ENCODE measurements at regions not wholly inside any gene's neighbourhood (a gene's known extent, or its start where the extent isn't known, plus 50 kb on each side); places are given as distances from the start of the nearest gene placed in this dataset. TPM values are rescaled to one million over a fixed set of nuclear protein-coding genes. Genes with fewer than 3 reads are reported as not detected.

DNA sequence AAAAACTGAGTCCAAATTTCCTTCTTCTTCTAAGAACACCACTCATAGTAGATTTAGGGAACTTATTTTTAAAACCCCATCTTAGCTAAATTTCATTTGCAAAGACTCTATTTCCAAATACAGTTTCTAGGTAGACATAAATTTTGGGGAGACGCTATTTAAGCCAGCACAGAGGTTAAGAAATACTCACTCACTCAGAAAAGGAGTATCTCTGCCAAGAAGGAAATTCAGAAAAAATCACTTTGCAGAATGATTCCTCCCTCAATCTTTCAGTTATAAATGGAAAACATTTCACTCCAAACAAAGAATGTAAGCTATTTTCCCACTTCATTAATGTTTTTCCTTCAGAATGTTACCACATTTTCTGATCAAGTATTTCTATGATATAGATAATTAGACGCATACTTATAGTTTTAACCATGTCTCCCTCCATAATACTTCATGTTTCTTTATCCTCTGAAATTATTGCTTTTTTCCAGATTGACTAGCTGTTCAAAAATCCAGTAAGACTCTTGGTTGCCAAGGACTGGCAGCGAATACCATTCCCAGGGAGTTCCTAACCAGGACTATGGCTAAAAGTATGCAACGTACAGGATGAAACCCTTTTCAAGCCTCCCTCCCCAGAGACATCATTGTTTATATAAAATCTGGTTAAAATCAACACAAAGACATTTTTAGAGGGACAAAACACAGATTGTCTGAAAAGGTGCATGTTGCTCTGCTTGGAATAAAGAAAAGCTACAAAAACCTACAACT lies 52.5 kb upstream of the RXFP2 start:
- POLR2A ChIA-PET: no interaction called here
- RAD21 ChIA-PET (ENCODE audit: unreplicated experiment): no interaction called here
- TF ChIP-seq ZZZ3 (IDR thresholded peaks at IDR 0.05; ENCODE audit: control insufficient read depth, insufficient read length, low read depth) (no peak), FOXK2 (IDR thresholded peaks at IDR 0.05) (no peak), ZNF207 (IDR thresholded peaks at IDR 0.05; ENCODE audit: borderline replicate concordance) (no peak), YY1 (IDR thresholded peaks at IDR 0.05; ENCODE audit: low read depth, low read length) (no peak), RB1 (IDR thresholded peaks at IDR 0.05; ENCODE audit: borderline replicate concordance) (no peak), STAT3 (IDR thresholded peaks at IDR 0.05; ENCODE audit: low read depth, low read length) (no peak), IRF4 (IDR thresholded peaks at IDR 0.05; ENCODE audit: low read depth, low read length) (no peak), ZNF24 (IDR thresholded peaks at IDR 0.05) (no peak), SMAD1 (IDR thresholded peaks at IDR 0.05; ENCODE audit: low read depth, partially characterized antibody) (no peak), ASH2L (IDR thresholded peaks at IDR 0.05; ENCODE audit: borderline replicate concordance, low read depth) (no peak), KAT2A (conservative IDR thresholded peaks at IDR 0.05; ENCODE audit: control insufficient read depth, low read depth, low read length) (no peak), BHLHE40 (IDR thresholded peaks at IDR 0.05; ENCODE audit: borderline replicate concordance in 1 of 2, low read depth in 2 of 2, low read length in 1 of 2) (no peak), SREBF1 (IDR thresholded peaks at IDR 0.05; ENCODE audit: low read length) (no peak), POLR2AphosphoS5 (IDR thresholded peaks at IDR 0.05; ENCODE audit: low read length) (no peak)
- TF ChIP-seq, protein P1, sequence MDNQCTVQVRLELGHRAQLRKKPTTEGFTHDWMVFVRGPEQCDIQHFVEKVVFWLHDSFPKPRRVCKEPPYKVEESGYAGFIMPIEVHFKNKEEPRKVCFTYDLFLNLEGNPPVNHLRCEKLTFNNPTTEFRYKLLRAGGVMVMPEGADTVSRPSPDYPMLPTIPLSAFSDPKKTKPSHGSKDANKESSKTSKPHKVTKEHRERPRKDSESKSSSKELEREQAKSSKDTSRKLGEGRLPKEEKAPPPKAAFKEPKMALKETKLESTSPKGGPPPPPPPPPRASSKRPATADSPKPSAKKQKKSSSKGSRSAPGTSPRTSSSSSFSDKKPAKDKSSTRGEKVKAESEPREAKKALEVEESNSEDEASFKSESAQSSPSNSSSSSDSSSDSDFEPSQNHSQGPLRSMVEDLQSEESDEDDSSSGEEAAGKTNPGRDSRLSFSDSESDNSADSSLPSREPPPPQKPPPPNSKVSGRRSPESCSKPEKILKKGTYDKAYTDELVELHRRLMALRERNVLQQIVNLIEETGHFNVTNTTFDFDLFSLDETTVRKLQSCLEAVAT (IDR thresholded peaks at IDR 0.05): no peak
- SMC1A ChIA-PET (ENCODE audit: uncharacterized antibody, unreplicated experiment): no interaction called here
- H3K27me3 ChIP-seq (replicated peaks in 1 of 2; ENCODE audit: control insufficient read depth in 2 of 2, insufficient read depth in 2 of 2, low read length in 1 of 2): no peaks in the 10 kb centered on the region; a peak in 2 of 4 replicates
- in situ Hi-C loops (cut with MboI) (no loop called here), intact Hi-C loops (cut with micrococcal nuclease; ENCODE audit: unreplicated experiment) (no loop called here)
- no peak overlapping the region for H3K4me2 ChIP-seq (ENCODE audit: control insufficient read depth, insufficient read depth)
- H3K4me3 ChIP-seq: no peak overlapping the region
- no peaks in the 10 kb centered on the region for H3K79me2 ChIP-seq (ENCODE audit: control insufficient read depth, insufficient read depth, low read length)
- BruUV-seq (replicated peaks): no TSS peak
- DNase-seq (ENCODE audit: low read depth, low spot score) (no peak), ATAC-seq (no peak), FAIRE-seq (no peak)
- CTCF ChIA-PET: no interaction called here
- no peak overlapping the region for H2AFZ ChIP-seq (ENCODE audit: control insufficient read depth, low read depth, low read length)
- WGBS (ENCODE audit: insufficient coverage, insufficient replicate concordance, low lambda C conversion rate, missing lambda C conversion rate): 16% methylated on average over 4 of the region's 4 CpGs
- no peaks in the 10 kb centered on the region for H4K20me1 ChIP-seq (ENCODE audit: control insufficient read depth, insufficient read depth)
- H3K36me3 ChIP-seq (ENCODE audit: control insufficient read depth in 2 of 2, insufficient read depth in 2 of 2, low read length in 1 of 2): no peaks in the 10 kb centered on the region
- H3K27ac ChIP-seq (ENCODE audit: control insufficient read depth, insufficient read depth): no peak overlapping the region
- H3K9ac ChIP-seq (ENCODE audit: control insufficient read depth, insufficient read depth, low read length): no peak overlapping the region
- H3K9me3 ChIP-seq (replicated peaks; ENCODE audit: control insufficient read depth, insufficient read depth, low read length): no peaks in the 10 kb centered on the region
- H3K4me1 ChIP-seq (ENCODE audit: control insufficient read depth, insufficient read depth, low read length): no peaks in the 10 kb centered on the region

Small RNA genes lying in the stretch of these regions (small RNA-seq; reads per million reads assigned to genes)
- not detected for gene AL161616.1

All from GM12878 (cell line).